ENCODE measurements at regions not wholly inside any gene's neighbourhood (a gene's known extent, or its start where the extent isn't known, plus 50 kb on each side); places are given as distances from the start of the nearest gene placed in this dataset.

GRCh38 chr3:162317046-162317445 is 820.4 kb downstream of the OTOL1 start:
- Mint-ChIP-seq H3K9me3 (ENCODE audit: unreplicated experiment) (peaks cover 2% of the 10 kb centered on the region), H3K27me3 (ENCODE audit: low read depth, unreplicated experiment) (no peaks in the 10 kb centered on the region), H3K27ac (ENCODE audit: unreplicated experiment) (no peak overlapping the region), H3K4me1 (ENCODE audit: low read depth, unreplicated experiment) (no peaks in the 10 kb centered on the region), H3K4me3 (ENCODE audit: unreplicated experiment) (no peak overlapping the region), H3K36me3 (ENCODE audit: low read depth, unreplicated experiment) (no peaks in the 10 kb centered on the region)
- H3K4me2 ChIP-seq (ENCODE audit: low read length): no peak overlapping the region
- H3K36me3 ChIP-seq (ENCODE audit: insufficient read depth, low read length): no peaks in the 10 kb centered on the region
- no peaks in the 10 kb centered on the region for H3K4me1 ChIP-seq (ENCODE audit: insufficient read depth, low read length)
- no peak for DNase-seq (ENCODE audit: low read depth)
- no peak for FAIRE-seq
- no peak overlapping the region for H3K9ac ChIP-seq (ENCODE audit: low read length)
- H4K20me1 ChIP-seq (ENCODE audit: insufficient read depth, low read length): no peaks in the 10 kb centered on the region
- H2AFZ ChIP-seq (ENCODE audit: low read depth, low read length): no peak overlapping the region
- TF ChIP-seq EZH2 (IDR thresholded peaks at IDR 0.05; ENCODE audit: insufficient read depth, low read length) (no peak), CTCF (IDR thresholded peaks at IDR 0.05; ENCODE audit: insufficient read depth, low read depth, low read length) (no peak)
- H3K79me2 ChIP-seq (ENCODE audit: insufficient read depth, low read length): no peaks in the 10 kb centered on the region
- no peaks in the 10 kb centered on the region for H3K9me3 ChIP-seq (ENCODE audit: insufficient read depth, low read depth, low read length)
- H3K27me3 ChIP-seq (ENCODE audit: insufficient read depth, low read length): no peaks in the 10 kb centered on the region
- no peak overlapping the region for H3K27ac ChIP-seq (ENCODE audit: low read depth, low read length)
- no peak overlapping the region for H3K4me3 ChIP-seq (ENCODE audit: insufficient read depth, low read depth, low read length)

GRCh38 chr3:162328649-162329048 is 832.0 kb downstream of the OTOL1 start:
- H4K20me1 ChIP-seq (ENCODE audit: insufficient read depth, low read length): no peaks in the 10 kb centered on the region
- peaks cover 2% of the 10 kb centered on the region for H3K27me3 Mint-ChIP-seq (ENCODE audit: low read depth, unreplicated experiment)
- H3K9me3 ChIP-seq (ENCODE audit: insufficient read depth, low read depth, low read length): no peaks in the 10 kb centered on the region
- no peak overlapping the region for H3K4me3 Mint-ChIP-seq (ENCODE audit: unreplicated experiment)
- H3K4me3 ChIP-seq (ENCODE audit: insufficient read depth, low read depth, low read length): no peak overlapping the region
- no peaks in the 10 kb centered on the region for H3K4me1 Mint-ChIP-seq (ENCODE audit: low read depth, unreplicated experiment)
- no peak overlapping the region for H2AFZ ChIP-seq (ENCODE audit: low read depth, low read length)
- no peak overlapping the region for H3K27ac ChIP-seq (ENCODE audit: low read depth, low read length)
- no peaks in the 10 kb centered on the region for H3K36me3 Mint-ChIP-seq (ENCODE audit: low read depth, unreplicated experiment)
- H3K9ac ChIP-seq (ENCODE audit: low read length): no peak overlapping the region
- no peak overlapping the region for H3K4me2 ChIP-seq (ENCODE audit: low read length)
- DNase-seq (ENCODE audit: low read depth) (no peak), FAIRE-seq (no peak)
- H3K36me3 ChIP-seq (ENCODE audit: insufficient read depth, low read length): no peaks in the 10 kb centered on the region
- no peaks in the 10 kb centered on the region for H3K4me1 ChIP-seq (ENCODE audit: insufficient read depth, low read length)
- TF ChIP-seq CTCF (IDR thresholded peaks at IDR 0.05; ENCODE audit: insufficient read depth, low read depth, low read length) (no peak), EZH2 (IDR thresholded peaks at IDR 0.05; ENCODE audit: insufficient read depth, low read length) (no peak)
- no peak overlapping the region for H3K27ac Mint-ChIP-seq (ENCODE audit: unreplicated experiment)
- H3K9me3 Mint-ChIP-seq (ENCODE audit: unreplicated experiment): no peaks in the 10 kb centered on the region
- no peaks in the 10 kb centered on the region for H3K79me2 ChIP-seq (ENCODE audit: insufficient read depth, low read length)
- no peaks in the 10 kb centered on the region for H3K27me3 ChIP-seq (ENCODE audit: insufficient read depth, low read length)

- Histone ChIP-seq H3K4me2 (ENCODE audit: low read length) (no peak overlapping the region), H3K4me3 (ENCODE audit: insufficient read depth, low read depth, low read length) (no peak overlapping the region), H3K9ac (ENCODE audit: low read length) (no peak overlapping the region), H3K36me3 (ENCODE audit: insufficient read depth, low read length) (no peaks in the 10 kb centered on the region), H3K27ac (ENCODE audit: low read depth, low read length) (no peak overlapping the region), H4K20me1 (ENCODE audit: insufficient read depth, low read length) (no peaks in the 10 kb centered on the region), H3K9me3 (ENCODE audit: insufficient read depth, low read depth, low read length) (no peaks in the 10 kb centered on the region), H3K4me1 (ENCODE audit: insufficient read depth, low read length) (no peaks in the 10 kb centered on the region), H3K27me3 (ENCODE audit: insufficient read depth, low read length) (no peaks in the 10 kb centered on the region), H2AFZ (ENCODE audit: low read depth, low read length) (no peak overlapping the region), H3K79me2 (ENCODE audit: insufficient read depth, low read length) (no peaks in the 10 kb centered on the region)
- Mint-ChIP-seq H3K9me3 (ENCODE audit: unreplicated experiment) (peaks cover 5% of the 10 kb centered on the region), H3K27me3 (ENCODE audit: low read depth, unreplicated experiment) (peaks cover 2% of the 10 kb centered on the region), H3K36me3 (ENCODE audit: low read depth, unreplicated experiment) (peaks cover 2% of the 10 kb centered on the region), H3K4me1 (ENCODE audit: low read depth, unreplicated experiment) (no peaks in the 10 kb centered on the region), H3K27ac (ENCODE audit: unreplicated experiment) (no peak overlapping the region), H3K4me3 (ENCODE audit: unreplicated experiment) (no peak overlapping the region)
- no peak for FAIRE-seq
- no peak for DNase-seq (ENCODE audit: low read depth)
- TF ChIP-seq EZH2 (IDR thresholded peaks at IDR 0.05; ENCODE audit: insufficient read depth, low read length) (no peak), CTCF (IDR thresholded peaks at IDR 0.05; ENCODE audit: insufficient read depth, low read depth, low read length) (no peak)
These were observed 832.9 kb downstream of the OTOL1 start for GRCh38 chr3:162329514-162329913.
